GM12875 (cell line): ENCODE measurements at regions not wholly inside any gene's neighbourhood (a gene's known extent, or its start where the extent isn't known, plus 50 kb on each side); places are given as distances from the start of the nearest gene placed in this dataset.

Experiments
- H3K4me3 ChIP-seq: one replicate; pipeline ENCODE4 v1.5.1; 2011; ENCODE audit warnings: low read depth, low read length, control low read depth
- TF ChIP-seq, protein P1 (sequence below): IDR thresholded peaks from 2 replicates; pipeline ENCODE4 v1.5.1; 2011; ENCODE audit warnings: low read depth, mild to moderate bottlenecking, control low read depth, inconsistent platforms, low read length, moderate library complexity, borderline replicate concordance; ENCODE audit not compliant: insufficient read depth

DNA sequence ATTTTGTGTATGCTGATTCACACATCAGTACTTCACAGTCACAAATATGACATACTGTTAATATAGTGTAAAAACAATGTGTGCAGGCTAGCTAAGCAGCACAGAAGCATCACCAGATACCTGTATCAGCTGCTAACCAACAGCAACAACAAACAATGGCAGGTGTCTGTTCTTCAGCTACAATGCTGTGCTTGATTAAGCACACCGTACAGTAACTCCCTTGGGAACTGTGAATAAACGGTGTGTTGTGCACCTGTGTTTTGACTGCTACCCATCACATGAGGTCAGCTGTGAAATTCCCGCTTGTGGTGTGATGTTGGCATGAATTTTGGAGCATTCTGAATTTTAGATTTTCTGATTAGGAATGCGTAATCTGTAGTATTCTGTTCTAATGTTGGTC, 379.7 kb upstream of the FAT1 start:
- H3K4me3 ChIP-seq: no peak overlapping the region
- TF ChIP-seq, protein P1, sequence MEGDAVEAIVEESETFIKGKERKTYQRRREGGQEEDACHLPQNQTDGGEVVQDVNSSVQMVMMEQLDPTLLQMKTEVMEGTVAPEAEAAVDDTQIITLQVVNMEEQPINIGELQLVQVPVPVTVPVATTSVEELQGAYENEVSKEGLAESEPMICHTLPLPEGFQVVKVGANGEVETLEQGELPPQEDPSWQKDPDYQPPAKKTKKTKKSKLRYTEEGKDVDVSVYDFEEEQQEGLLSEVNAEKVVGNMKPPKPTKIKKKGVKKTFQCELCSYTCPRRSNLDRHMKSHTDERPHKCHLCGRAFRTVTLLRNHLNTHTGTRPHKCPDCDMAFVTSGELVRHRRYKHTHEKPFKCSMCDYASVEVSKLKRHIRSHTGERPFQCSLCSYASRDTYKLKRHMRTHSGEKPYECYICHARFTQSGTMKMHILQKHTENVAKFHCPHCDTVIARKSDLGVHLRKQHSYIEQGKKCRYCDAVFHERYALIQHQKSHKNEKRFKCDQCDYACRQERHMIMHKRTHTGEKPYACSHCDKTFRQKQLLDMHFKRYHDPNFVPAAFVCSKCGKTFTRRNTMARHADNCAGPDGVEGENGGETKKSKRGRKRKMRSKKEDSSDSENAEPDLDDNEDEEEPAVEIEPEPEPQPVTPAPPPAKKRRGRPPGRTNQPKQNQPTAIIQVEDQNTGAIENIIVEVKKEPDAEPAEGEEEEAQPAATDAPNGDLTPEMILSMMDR: no peak

DNA sequence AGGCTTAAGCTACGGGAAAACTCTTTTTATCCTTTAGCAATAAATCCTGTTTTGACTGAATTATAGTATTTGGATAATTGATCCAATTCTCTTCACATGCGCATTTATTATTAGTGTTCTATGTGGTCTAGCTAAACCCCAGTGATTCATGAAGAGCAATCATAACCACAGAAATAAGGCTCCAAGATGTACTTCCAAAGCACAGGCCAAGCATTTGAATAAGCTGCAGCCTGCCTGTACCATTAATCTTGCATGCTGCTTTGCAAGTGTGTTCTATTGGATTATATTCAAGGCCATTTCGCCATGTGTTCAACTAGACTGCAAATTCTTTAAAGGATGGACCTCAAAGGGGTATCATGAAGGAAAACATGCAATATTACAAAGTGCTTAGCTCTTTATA, 385.2 kb upstream of the FAT1 start:
- TF ChIP-seq, protein P1: no peak

DNA sequence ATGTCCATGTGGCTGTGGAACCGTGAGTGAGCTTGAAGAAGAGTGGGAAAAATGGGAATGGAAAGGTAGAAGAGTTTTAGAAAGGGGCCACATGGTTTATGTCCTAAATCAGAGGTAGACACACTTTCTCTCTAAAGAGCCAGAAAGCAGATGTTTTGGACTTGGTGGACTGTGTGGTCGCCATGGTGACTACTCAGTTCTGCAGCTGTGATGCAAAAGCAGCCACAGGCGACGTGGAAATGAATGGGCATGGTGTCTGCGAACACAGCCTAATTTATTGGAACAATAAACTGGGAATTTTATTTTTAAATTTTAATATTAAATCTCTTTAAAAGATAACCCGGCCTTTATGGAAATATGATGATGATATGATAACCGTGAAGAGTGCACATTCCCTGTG, 386.0 kb upstream of the FAT1 start:
- TF ChIP-seq, protein P1: no peak
- H3K4me3 ChIP-seq: no peak overlapping the region

More for the DNA sequence above, 385.2 kb upstream of the FAT1 start:
- H3K4me3 ChIP-seq: no peak overlapping the region

DNA sequence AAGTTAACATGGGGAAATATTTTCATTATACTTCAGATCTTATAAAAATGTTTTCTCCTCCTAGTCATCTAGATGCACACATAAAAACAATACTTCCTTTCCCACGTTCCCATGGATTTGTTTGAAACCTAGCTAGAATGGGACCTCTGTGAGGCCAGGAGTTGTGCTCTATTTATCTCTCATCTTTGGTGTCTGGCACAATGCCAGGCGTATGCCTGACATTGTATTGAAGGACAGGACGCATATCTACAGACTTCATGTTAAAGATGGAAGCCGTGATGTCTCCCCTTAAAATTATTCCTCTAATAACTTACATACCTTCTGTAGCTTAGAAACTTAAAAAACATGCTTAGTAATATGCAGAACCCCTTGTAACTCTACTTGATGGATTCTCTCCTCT, 394.5 kb upstream of the FAT1 start:
- TF ChIP-seq, protein P1: no peak

DNA sequence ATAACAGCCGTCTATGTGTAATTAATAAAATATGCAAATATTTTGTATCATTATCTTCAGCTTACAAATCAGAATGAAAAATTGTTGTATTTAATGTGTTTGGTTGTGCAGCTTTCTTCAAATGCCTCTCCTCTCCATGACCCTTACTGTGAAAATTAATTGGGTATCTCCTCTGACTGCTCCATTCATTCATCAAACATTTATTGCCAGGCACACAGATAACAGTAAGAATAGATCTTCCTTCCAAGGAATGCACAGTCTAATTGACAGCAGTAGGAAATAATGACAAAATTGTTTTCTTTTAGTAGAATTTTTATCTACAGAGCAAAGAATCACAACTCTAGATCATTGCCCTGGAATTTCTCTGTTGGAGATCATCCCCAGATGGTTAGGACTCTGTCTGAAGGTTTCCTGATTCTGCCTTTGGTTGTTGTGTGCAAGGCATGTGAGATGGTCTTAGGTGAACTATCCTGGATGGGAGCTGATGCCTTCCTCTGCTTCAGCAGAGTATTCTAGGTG, 395.0 kb upstream of the FAT1 start:
- TF ChIP-seq, protein P1: no peak
- no peak overlapping the region for H3K4me3 ChIP-seq

More for the DNA sequence above, 394.5 kb upstream of the FAT1 start:
- H3K4me3 ChIP-seq: no peak overlapping the region

DNA sequence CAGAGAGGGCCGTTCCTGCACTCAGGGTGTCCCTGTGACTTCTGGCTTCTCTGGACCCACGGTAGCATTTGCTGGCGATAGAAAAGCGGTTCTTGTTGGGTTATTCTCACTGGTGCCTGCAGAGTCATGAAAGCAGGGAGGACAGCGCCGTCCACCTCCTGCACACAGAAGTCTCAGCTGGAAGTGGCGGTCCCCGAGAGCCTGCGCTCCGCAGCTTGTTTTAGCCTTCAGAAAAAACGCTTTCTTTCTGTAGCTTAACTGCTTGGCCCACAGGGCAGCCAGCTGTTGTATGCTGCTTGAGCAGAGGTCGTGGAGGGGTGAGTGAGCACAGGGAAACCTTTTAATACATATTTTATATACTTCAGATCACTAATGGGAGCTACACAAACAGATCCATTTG, 400.7 kb upstream of the FAT1 start:
- TF ChIP-seq, protein P1: no peak
- H3K4me3 ChIP-seq: no peak overlapping the region

DNA sequence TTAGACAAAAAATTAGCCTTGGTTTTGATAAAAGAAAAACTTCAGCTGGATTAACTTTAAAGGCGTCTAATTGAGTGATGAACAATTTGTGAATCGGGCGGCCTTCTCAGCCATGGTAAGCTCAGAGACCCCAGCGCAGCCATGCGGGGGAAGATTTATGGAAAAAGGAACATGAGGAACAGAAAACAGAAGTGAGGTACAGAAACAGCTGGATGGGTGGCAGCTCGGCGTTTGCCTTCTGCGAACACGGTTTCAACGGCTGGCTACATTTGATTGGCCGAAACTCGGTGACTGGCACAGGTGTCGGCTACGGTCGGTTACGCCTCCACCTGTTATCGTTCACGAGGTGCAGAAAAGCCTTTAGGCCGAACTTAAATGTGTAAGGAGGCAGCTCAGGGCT, 401.4 kb upstream of the FAT1 start:
- TF ChIP-seq, protein P1: no peak

More for the DNA sequence above, 401.4 kb upstream of the FAT1 start:
- no peak overlapping the region for H3K4me3 ChIP-seq
